ENCODE measurements at regions not wholly inside any gene's neighbourhood (a gene's known extent, or its start where the extent isn't known, plus 50 kb on each side); places are given as distances from the start of the nearest gene placed in this dataset.
A peak's percentile ranks its signal among the peaks of the same experiment; 100 is the strongest.
"Not testable (repeated sequence)": the region's sequence is repeated elsewhere in the genome, so short reads cannot be mapped to it uniquely, and the experiment has no call there.

GRCh38 chr17:27207073-27207513 is 86.8 kb upstream of the WSB1 start:
- Histone ChIP-seq H3K9me3 (no peaks in the 10 kb centered on the region), H3K4me1 (ENCODE audit: control insufficient read depth in 1 of 2, extremely low read depth in 1 of 2, insufficient read depth in 2 of 2, low read length in 2 of 2) (no peaks in the 10 kb centered on the region), H3K36me3 (ENCODE audit: control insufficient read depth in 2 of 2, extremely low read depth in 1 of 2, insufficient read depth in 1 of 2, low read length in 1 of 2) (no peaks in the 10 kb centered on the region), H3K27me3 (replicated peaks in 1 of 2; ENCODE audit: control insufficient read depth in 2 of 2, extremely low read depth in 1 of 2, insufficient read depth in 2 of 2, low read length in 1 of 2) (no peaks in the 10 kb centered on the region), H3K4me3 (ENCODE audit: control insufficient read depth in 1 of 2, extremely low read depth in 1 of 2, low read length in 1 of 2) (no peak overlapping the region), H3K27ac (ENCODE audit: low read length) (no peak overlapping the region)
- Mint-ChIP-seq H3K36me3 (no peaks in the 10 kb centered on the region), H3K27ac (no peak overlapping the region), H3K4me1 (no peaks in the 10 kb centered on the region), H3K27me3 (peaks cover 6 to 9% of the 10 kb centered on the region in 2 donors), H3K4me3 (no peak overlapping the region), H3K9me3 (peaks cover 0 to 3% (median 0%) of the 10 kb centered on the region in 3 donors)
- DNase-seq (no peak), ATAC-seq (replicated peaks in 1 of 4) (no peak)
- POLR2A ChIA-PET: no interaction called here
- 40% methylated on average over 1 of the region's 3 CpGs for WGBS (ENCODE audit: insufficient coverage)
- CTCF ChIA-PET: interaction anchor here in 1 of 2 donors (0.9 kb wide), 1 partner anchor 30 kb away, joined by 3 read pairs; no protein-coding TSS in a partner anchor

- H3K27ac Mint-ChIP-seq; CTCF ChIA-PET; ATAC-seq (replicated peaks in 1 of 4): not testable (repeated sequence)
Measured at GRCh38 chr17:27208370-27208769, 85.5 kb upstream of the WSB1 start.

GRCh38 chr17:27209316-27209715 is 84.6 kb upstream of the WSB1 start:
- ChIA-PET CTCF (interaction anchor here in 1 of 2 donors (1.0 kb wide), 1 partner anchor 27 kb away, joined by 3 read pairs; no protein-coding TSS in a partner anchor), POLR2A (no interaction called here)
- no peaks in the 10 kb centered on the region for H3K36me3 ChIP-seq (ENCODE audit: control insufficient read depth in 2 of 2, extremely low read depth in 1 of 2, insufficient read depth in 1 of 2, low read length in 1 of 2)
- no peak overlapping the region for H3K4me3 ChIP-seq (ENCODE audit: control insufficient read depth in 1 of 2, extremely low read depth in 1 of 2, low read length in 1 of 2)
- Mint-ChIP-seq H3K4me1 (no peaks in the 10 kb centered on the region), H3K27ac (no peak overlapping the region), H3K9me3 (peaks cover 0 to 5% (median 3%) of the 10 kb centered on the region in 3 donors), H3K27me3 (peaks cover 0 to 4% of the 10 kb centered on the region in 2 donors), H3K36me3 (no peaks in the 10 kb centered on the region), H3K4me3 (no peak overlapping the region)
- H3K4me1 ChIP-seq (ENCODE audit: control insufficient read depth in 1 of 2, extremely low read depth in 1 of 2, insufficient read depth in 2 of 2, low read length in 2 of 2): no peaks in the 10 kb centered on the region
- H3K27me3 ChIP-seq (replicated peaks in 1 of 2; ENCODE audit: control insufficient read depth in 2 of 2, extremely low read depth in 1 of 2, insufficient read depth in 2 of 2, low read length in 1 of 2): peaks cover 0 to under 1% of the 10 kb centered on the region in 2 experiments
- DNase-seq (no peak), ATAC-seq (replicated peaks in 1 of 4) (no peak)
- H3K9me3 ChIP-seq: no peaks in the 10 kb centered on the region
- WGBS (ENCODE audit: insufficient coverage): 70% methylated on average over 2 of the region's 8 CpGs
- no peak overlapping the region for H3K27ac ChIP-seq (ENCODE audit: low read length)

More at GRCh38 chr17:27208370-27208769, 85.5 kb upstream of the WSB1 start:
- POLR2A ChIA-PET; H3K9me3 Mint-ChIP-seq; H3K36me3 Mint-ChIP-seq; H3K27me3 ChIP-seq (replicated peaks in 1 of 2; ENCODE audit: control insufficient read depth in 2 of 2, extremely low read depth in 1 of 2, insufficient read depth in 2 of 2, low read length in 1 of 2); H3K4me3 Mint-ChIP-seq; H3K9me3 ChIP-seq; H3K36me3 ChIP-seq (ENCODE audit: control insufficient read depth in 2 of 2, extremely low read depth in 1 of 2, insufficient read depth in 1 of 2, low read length in 1 of 2); H3K4me1 ChIP-seq (ENCODE audit: control insufficient read depth in 1 of 2, extremely low read depth in 1 of 2, insufficient read depth in 2 of 2, low read length in 2 of 2); H3K27ac ChIP-seq (ENCODE audit: low read length); H3K4me1 Mint-ChIP-seq; H3K27me3 Mint-ChIP-seq; DNase-seq; H3K4me3 ChIP-seq (ENCODE audit: control insufficient read depth in 1 of 2, extremely low read depth in 1 of 2, low read length in 1 of 2): not testable (repeated sequence)

- H3K4me3 ChIP-seq (ENCODE audit: control insufficient read depth in 1 of 2, extremely low read depth in 1 of 2, low read length in 1 of 2); H3K4me3 Mint-ChIP-seq; H3K27me3 Mint-ChIP-seq; H3K4me1 ChIP-seq (ENCODE audit: control insufficient read depth in 1 of 2, extremely low read depth in 1 of 2, insufficient read depth in 2 of 2, low read length in 2 of 2); H3K27me3 ChIP-seq (replicated peaks in 1 of 2; ENCODE audit: control insufficient read depth in 2 of 2, extremely low read depth in 1 of 2, insufficient read depth in 2 of 2, low read length in 1 of 2); POLR2A ChIA-PET; DNase-seq; H3K4me1 Mint-ChIP-seq; ATAC-seq (replicated peaks in 1 of 4); CTCF ChIA-PET; H3K9me3 ChIP-seq; H3K27ac ChIP-seq (ENCODE audit: low read length); H3K36me3 ChIP-seq (ENCODE audit: control insufficient read depth in 2 of 2, extremely low read depth in 1 of 2, insufficient read depth in 1 of 2, low read length in 1 of 2); H3K36me3 Mint-ChIP-seq; H3K27ac Mint-ChIP-seq: not testable (repeated sequence)
- WGBS (ENCODE audit: insufficient coverage): no CpG with 5 or more reads among the region's 5 CpGs
- peaks cover 3 to 13% (median 3%) of the 10 kb centered on the region in 3 donors for H3K9me3 Mint-ChIP-seq
Measured at GRCh38 chr17:27210809-27211208, 83.1 kb upstream of the WSB1 start.

GRCh38 chr17:27216836-27217235 is 77.1 kb upstream of the WSB1 start:
- H3K9me3 ChIP-seq: no peaks in the 10 kb centered on the region
- POLR2A ChIA-PET: no interaction called here
- H3K36me3 ChIP-seq (ENCODE audit: control insufficient read depth in 2 of 2, extremely low read depth in 1 of 2, insufficient read depth in 1 of 2, low read length in 1 of 2): no peaks in the 10 kb centered on the region
- ATAC-seq (replicated peaks in 1 of 4) (no peak), DNase-seq (no peak)
- Mint-ChIP-seq H3K4me1 (peaks cover 8 to 21% (median 12%) of the 10 kb centered on the region in 3 donors), H3K27me3 (peaks cover 0 to 1% of the 10 kb centered on the region in 2 donors), H3K9me3 (peaks cover 0 to 13% (median 3%) of the 10 kb centered on the region in 3 donors), H3K27ac (no peak overlapping the region), H3K4me3 (no peak overlapping the region), H3K36me3 (no peaks in the 10 kb centered on the region)
- peaks cover 0 to 2% of the 10 kb centered on the region in 2 experiments for H3K27me3 ChIP-seq (replicated peaks in 1 of 2; ENCODE audit: control insufficient read depth in 2 of 2, extremely low read depth in 1 of 2, insufficient read depth in 2 of 2, low read length in 1 of 2)
- H3K27ac ChIP-seq (ENCODE audit: low read length): no peak overlapping the region
- H3K4me1 ChIP-seq (ENCODE audit: control insufficient read depth in 1 of 2, extremely low read depth in 1 of 2, insufficient read depth in 2 of 2, low read length in 2 of 2): peaks cover 0 to 12% of the 10 kb centered on the region in 2 experiments
- CTCF ChIA-PET: no interaction called here
- no CpG with 5 or more reads among the region's 1 CpG for WGBS (ENCODE audit: insufficient coverage)
- H3K4me3 ChIP-seq (ENCODE audit: control insufficient read depth in 1 of 2, extremely low read depth in 1 of 2, low read length in 1 of 2): no peak overlapping the region

GRCh38 chr17:27217631-27218030 is 76.3 kb upstream of the WSB1 start:
- CTCF ChIA-PET: interaction anchor here in 1 of 2 donors (0.6 kb wide), 1 partner anchor 85 kb away, joined by 12 read pairs; no protein-coding TSS in a partner anchor
- H3K27ac ChIP-seq (ENCODE audit: low read length): no peak overlapping the region
- no peak overlapping the region for H3K4me3 ChIP-seq (ENCODE audit: control insufficient read depth in 1 of 2, extremely low read depth in 1 of 2, low read length in 1 of 2)
- no peaks in the 10 kb centered on the region for H3K36me3 Mint-ChIP-seq
- 100% methylated on average over 1 of the region's 5 CpGs for WGBS (ENCODE audit: insufficient coverage)
- H3K9me3 ChIP-seq: no peaks in the 10 kb centered on the region
- H3K27me3 ChIP-seq (replicated peaks in 1 of 2; ENCODE audit: control insufficient read depth in 2 of 2, extremely low read depth in 1 of 2, insufficient read depth in 2 of 2, low read length in 1 of 2): peaks cover 0 to 2% of the 10 kb centered on the region in 2 experiments
- peak overlapping the region in 1 of 2 donors; percentile 56 for H3K27ac Mint-ChIP-seq
- no peaks in the 10 kb centered on the region for H3K36me3 ChIP-seq (ENCODE audit: control insufficient read depth in 2 of 2, extremely low read depth in 1 of 2, insufficient read depth in 1 of 2, low read length in 1 of 2)
- peaks cover 0 to 12% of the 10 kb centered on the region in 2 experiments for H3K4me1 ChIP-seq (ENCODE audit: control insufficient read depth in 1 of 2, extremely low read depth in 1 of 2, insufficient read depth in 2 of 2, low read length in 2 of 2)
- H3K4me3 Mint-ChIP-seq: no peak overlapping the region
- POLR2A ChIA-PET: interaction anchor here in 1 of 2 donors (0.6 kb wide), 1 partner anchor 53 kb away, joined by 3 read pairs; no protein-coding TSS in a partner anchor
- DNase-seq: peak in 3 of 35 experiments; percentile 8 to 32 (median 20)
- peaks cover 0 to 13% (median 3%) of the 10 kb centered on the region in 3 donors for H3K9me3 Mint-ChIP-seq
- peaks cover 8 to 21% (median 12%) of the 10 kb centered on the region in 3 donors for H3K4me1 Mint-ChIP-seq
- peaks cover 0 to 1% of the 10 kb centered on the region in 2 donors for H3K27me3 Mint-ChIP-seq
- ATAC-seq (replicated peaks in 1 of 4): peak in 1 of 4 experiments; percentile 49
